Endothelial cell of umbilical vein (primary cell): ENCODE measurements at regions not wholly inside any gene's neighbourhood (a gene's known extent, or its start where the extent isn't known, plus 50 kb on each side); places are given as distances from the start of the nearest gene placed in this dataset.

Experiments used
- BruUV-seq: library from RNA; stranded (reverse); fragments of 400-500 nt; replicated peaks from 2 replicates; lab custom pipeline; 2021; lab: Mats Ljungman, UMichigan
- CTCF ChIA-PET: fragments of 300-600, 350-600 bp; sonication (Branson Sonifier 250); formaldehyde crosslinking; loops from one replicate; lab custom pipeline; 2021; ENCODE audit warnings: antibody characterized with exemption, inconsistent platforms; lab: Charles Lee
- POLR2A ChIA-PET: fragments of 300-600, 350-600 bp; sonication (Branson Sonifier 250); formaldehyde crosslinking; loops from one replicate; lab custom pipeline; 2021; ENCODE audit warnings: antibody characterized with exemption, inconsistent platforms; lab: Charles Lee
- DNase-seq: peaks from one replicate; pipeline ENCODE4 v3.0.0-alpha.2; 2011; ENCODE audit warnings: low read depth, low spot score
- FAIRE-seq: peaks from 2 replicates; lab custom pipeline; 2011; peaks lifted over from hg19 to GRCh38; lab: Jason Lieb, UNC
- H2AFZ ChIP-seq: 2 replicates; pipeline ENCODE4 v1.6.0; 2012; ENCODE audit warnings: low read depth, low read length, control low read depth, inconsistent platforms
- H3K27ac ChIP-seq: 2 replicates; pipeline ENCODE4 v1.5.1; 2011; ENCODE audit warnings: low read depth, mild to moderate bottlenecking, control low read depth, low read length, moderate library complexity; ENCODE audit not compliant: insufficient read depth
- H3K27me3 ChIP-seq, 2 experiments: 2 replicates each; pipeline versions ENCODE4 v1.6.0 to v1.6.1; 2011; ENCODE audit warnings: low read length in 2 of 2, mixed read lengths in 1 of 2; ENCODE audit not compliant: control insufficient read depth in 2 of 2, insufficient read depth in 2 of 2
- H3K36me3 ChIP-seq, 2 experiments: 2 replicates in 1 of 2; 3 replicates in 1 of 2; pipeline ENCODE4 v1.5.1; 2011; ENCODE audit warnings: low read length in 2 of 2, mild to moderate bottlenecking in 1 of 2, moderate library complexity in 1 of 2; ENCODE audit not compliant: control insufficient read depth in 2 of 2, insufficient read depth in 2 of 2; ENCODE audit errors: extremely low read depth in 1 of 2
- H3K4me1 ChIP-seq: 3 replicates; pipeline ENCODE4 v1.5.1; 2011; ENCODE audit warnings: mild to moderate bottlenecking, low read length; ENCODE audit not compliant: control insufficient read depth, insufficient read depth; ENCODE audit errors: extremely low read depth
- H3K4me2 ChIP-seq: 2 replicates; pipeline ENCODE4 v1.6.1; 2011; ENCODE audit warnings: low read length, control low read depth, mixed read lengths; ENCODE audit not compliant: insufficient read depth
- H3K4me3 ChIP-seq, 3 experiments: fragments of 200-600 bp in 1 of 3; sonication (generic), shearing (Covaris generic) in 1 of 3; replicated peaks in 1 of 3; 2 replicates each; pipeline ENCODE4 v1.5.1; 2011 to 2016; ENCODE audit warnings: control low read depth in 3 of 3, low read length in 3 of 3, mild to moderate bottlenecking in 2 of 3, inconsistent platforms in 1 of 3, low read depth in 1 of 3, moderate library complexity in 1 of 3; ENCODE audit not compliant: insufficient read depth in 1 of 3
- H3K79me2 ChIP-seq: 2 replicates; pipeline ENCODE4 v1.6.0; 2012; ENCODE audit warnings: low read length, inconsistent platforms; ENCODE audit not compliant: control insufficient read depth, insufficient read depth
- H3K9ac ChIP-seq: replicated peaks from 2 replicates; pipeline ENCODE3; 2011; ENCODE audit warnings: low read length, control low read depth; ENCODE audit not compliant: insufficient read depth; ENCODE audit errors: extremely low read depth
- H3K9me1 ChIP-seq: replicated peaks from 3 replicates; pipeline ENCODE4 v1.6.0; 2011; ENCODE audit warnings: mild to moderate bottlenecking, low read length; ENCODE audit not compliant: control insufficient read depth, insufficient read depth; ENCODE audit errors: extremely low read depth
- H3K9me3 ChIP-seq: replicated peaks from 2 replicates; pipeline ENCODE4 v1.5.1; 2012; ENCODE audit warnings: low read length, inconsistent platforms; ENCODE audit not compliant: control insufficient read depth, insufficient read depth
- H4K20me1 ChIP-seq: replicated peaks from 2 replicates; pipeline ENCODE3; 2011; ENCODE audit warnings: mild to moderate bottlenecking, low read length; ENCODE audit not compliant: control insufficient read depth, insufficient read depth; ENCODE audit errors: extremely low read depth
- EZH2 ChIP-seq: IDR thresholded peaks from 2 replicates; pipeline ENCODE4 v1.6.1; 2012; ENCODE audit warnings: borderline replicate concordance, low read depth, mild to moderate bottlenecking, moderate library complexity, low read length, inconsistent platforms; ENCODE audit not compliant: severe bottlenecking
- FOS ChIP-seq: IDR thresholded peaks from 2 replicates; pipeline ENCODE4 v1.6.1; 2011; ENCODE audit warnings: mild to moderate bottlenecking, low read length, moderate library complexity, borderline replicate concordance; ENCODE audit not compliant: insufficient read depth
- GATA2 ChIP-seq: IDR thresholded peaks from 2 replicates; pipeline ENCODE4 v1.7.0; 2011; ENCODE audit warnings: low read depth, mild to moderate bottlenecking, moderate library complexity, mixed read lengths, low read length; ENCODE audit not compliant: insufficient read length, insufficient read depth
- JUN ChIP-seq: IDR thresholded peaks from 2 replicates; pipeline ENCODE4 v1.6.1; 2011; ENCODE audit warnings: borderline replicate concordance, low read depth; ENCODE audit not compliant: insufficient read length, insufficient read depth
- MYC ChIP-seq: IDR thresholded peaks from one replicate; pipeline ENCODE4 v1.6.1; 2011; ENCODE audit warnings: mild to moderate bottlenecking, low read depth, low read length
- POLR2A ChIP-seq: IDR thresholded peaks from 2 replicates; pipeline ENCODE4 v1.6.1; 2012; ENCODE audit warnings: low read depth, mild to moderate bottlenecking, control low read depth, low read length
- POLR2AphosphoS5 ChIP-seq: IDR thresholded peaks from 2 replicates; pipeline ENCODE4 v1.6.1; 2012; ENCODE audit warnings: low read depth, mild to moderate bottlenecking, control low read depth, low read length, moderate library complexity; ENCODE audit not compliant: insufficient read depth
- dilution Hi-C: fragments of 300-500 bp; cut with MboI; formaldehyde crosslinking; loops from one replicate; pipeline ENCODE4 v1.15.0; 2019; ENCODE audit warnings: low sequenced_read_pairs; ENCODE audit not compliant: extremely low pct_ligation_motif_present
- intact Hi-C: fragments of 100-400 bp; cut with micrococcal nuclease; formaldehyde crosslinking; loops from one replicate; pipeline ENCODE4 v1.10.0; 2022
- TF ChIP-seq, protein P1 (sequence below), 2 donors: IDR thresholded peaks; 1 replicate in 1 of 2; 2 replicates in 1 of 2; pipeline ENCODE4 v1.5.1; 2011; ENCODE audit warnings: low read length in 2 of 2, mild to moderate bottlenecking in 2 of 2, moderate library complexity in 2 of 2, control low read depth in 1 of 2, inconsistent platforms in 1 of 2, low read depth in 1 of 2; ENCODE audit not compliant: insufficient read depth in 1 of 2; ENCODE audit errors: extremely low read depth in 1 of 2
- TF ChIP-seq, protein P2 (sequence below): IDR thresholded peaks from 2 replicates; pipeline ENCODE4 v1.6.1; 2011; ENCODE audit not compliant: insufficient read depth, insufficient read length

DNA sequence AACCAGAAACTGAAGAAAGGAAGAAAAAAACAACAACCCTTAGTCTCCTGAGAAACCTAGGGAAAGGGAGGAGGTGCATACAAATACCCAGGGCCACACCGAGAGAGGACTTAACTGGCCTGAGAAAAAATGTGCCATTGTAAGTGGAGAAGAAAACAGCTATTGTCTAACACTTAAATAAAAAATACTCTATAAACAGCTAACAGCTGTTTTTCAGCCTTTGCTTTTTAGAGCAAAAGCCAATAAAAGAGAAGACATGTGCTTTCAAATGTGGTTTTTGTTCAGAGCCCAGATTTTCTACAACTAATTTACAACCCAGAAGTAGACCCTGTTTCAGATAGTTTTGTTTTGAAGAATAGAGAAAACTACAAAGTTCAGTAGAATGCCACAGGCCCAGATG lies 56.0 kb upstream of the SLC22A16 start:
- Histone ChIP-seq H3K9ac (no peak overlapping the region), H3K27me3 (peaks cover 50 to 62% of the 10 kb centered on the region in 2 experiments), H3K4me1 (peaks cover 33% of the 10 kb centered on the region), H3K79me2 (no peaks in the 10 kb centered on the region), H3K9me3 (no peaks in the 10 kb centered on the region), H4K20me1 (no peaks in the 10 kb centered on the region), H3K36me3 (no peaks in the 10 kb centered on the region), H2AFZ (no peak overlapping the region), H3K27ac (no peak overlapping the region), H3K4me3 (no peak overlapping the region), H3K9me1 (no peaks in the 10 kb centered on the region), H3K4me2 (no peak overlapping the region)
- dilution Hi-C loops, result no loop called here
- intact Hi-C loops, result no loop called here
- ChIA-PET POLR2A (no interaction called here), CTCF (interaction anchor here (1.2 kb wide), 1 partner anchor 479 kb away, joined by 4 read pairs; no protein-coding TSS in a partner anchor)
- TF ChIP-seq POLR2AphosphoS5, result no peak
- no peak for TF ChIP-seq JUN
- no peak for TF ChIP-seq GATA2
- TF ChIP-seq EZH2, result no peak
- no peak for TF ChIP-seq FOS
- TF ChIP-seq, protein P1, sequence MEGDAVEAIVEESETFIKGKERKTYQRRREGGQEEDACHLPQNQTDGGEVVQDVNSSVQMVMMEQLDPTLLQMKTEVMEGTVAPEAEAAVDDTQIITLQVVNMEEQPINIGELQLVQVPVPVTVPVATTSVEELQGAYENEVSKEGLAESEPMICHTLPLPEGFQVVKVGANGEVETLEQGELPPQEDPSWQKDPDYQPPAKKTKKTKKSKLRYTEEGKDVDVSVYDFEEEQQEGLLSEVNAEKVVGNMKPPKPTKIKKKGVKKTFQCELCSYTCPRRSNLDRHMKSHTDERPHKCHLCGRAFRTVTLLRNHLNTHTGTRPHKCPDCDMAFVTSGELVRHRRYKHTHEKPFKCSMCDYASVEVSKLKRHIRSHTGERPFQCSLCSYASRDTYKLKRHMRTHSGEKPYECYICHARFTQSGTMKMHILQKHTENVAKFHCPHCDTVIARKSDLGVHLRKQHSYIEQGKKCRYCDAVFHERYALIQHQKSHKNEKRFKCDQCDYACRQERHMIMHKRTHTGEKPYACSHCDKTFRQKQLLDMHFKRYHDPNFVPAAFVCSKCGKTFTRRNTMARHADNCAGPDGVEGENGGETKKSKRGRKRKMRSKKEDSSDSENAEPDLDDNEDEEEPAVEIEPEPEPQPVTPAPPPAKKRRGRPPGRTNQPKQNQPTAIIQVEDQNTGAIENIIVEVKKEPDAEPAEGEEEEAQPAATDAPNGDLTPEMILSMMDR (IDR thresholded peaks at IDR 0.05; ENCODE audit: extremely low read depth in 1 of 2, insufficient read depth in 1 of 2, low read depth in 1 of 2, low read length in 2 of 2), result no peak
- no peak for TF ChIP-seq POLR2A
- TF ChIP-seq MYC, result no peak
- TF ChIP-seq, protein P2, sequence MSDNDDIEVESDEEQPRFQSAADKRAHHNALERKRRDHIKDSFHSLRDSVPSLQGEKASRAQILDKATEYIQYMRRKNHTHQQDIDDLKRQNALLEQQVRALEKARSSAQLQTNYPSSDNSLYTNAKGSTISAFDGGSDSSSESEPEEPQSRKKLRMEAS, result no peak
- FAIRE-seq (no peak), DNase-seq (no peak)
- no TSS peak for BruUV-seq
